Loucy (cell line): ENCODE measurements at regions not wholly inside any gene's neighbourhood (a gene's known extent, or its start where the extent isn't known, plus 50 kb on each side); places are given as distances from the start of the nearest gene placed in this dataset.

ENCODE experiments used
- H2AFZ ChIP-seq: fragments of 200-600 bp; sonication (generic); 2 replicates; pipeline ENCODE4 v1.6.0; 2016; ENCODE audit warnings: antibody characterized with exemption, mild to moderate bottlenecking, low read length, moderate library complexity
- H3F3A ChIP-seq: fragments of 200-600 bp; 2 replicates; pipeline ENCODE4 v1.6.0; 2016; ENCODE audit warnings: antibody characterized with exemption, low read depth, mild to moderate bottlenecking
- H3K27me3 ChIP-seq: fragments of 200-600 bp; sonication (generic); 2 replicates; pipeline ENCODE4 v1.6.1; 2014; ENCODE audit warnings: low read length, mild to moderate bottlenecking; ENCODE audit not compliant: insufficient read depth, poor library complexity, severe bottlenecking
- H3K36me3 ChIP-seq: fragments of 200-600 bp; sonication (generic); 2 replicates; pipeline ENCODE4 v1.6.1; 2016; ENCODE audit warnings: low read length; ENCODE audit not compliant: insufficient read depth
- H3K4me1 ChIP-seq: fragments of 200-600 bp; sonication (generic); 2 replicates; pipeline ENCODE4 v1.5.1; 2014; ENCODE audit warnings: low read length, mild to moderate bottlenecking; ENCODE audit not compliant: insufficient read depth, poor library complexity, severe bottlenecking
- H3K4me2 ChIP-seq: fragments of 200-600 bp; sonication (generic); 2 replicates; pipeline ENCODE4 v1.6.0; 2014; ENCODE audit warnings: antibody characterized with exemption, low read length, low read depth, mild to moderate bottlenecking; ENCODE audit not compliant: poor library complexity, severe bottlenecking
- H3K4me3 ChIP-seq: fragments of 200-600 bp; sonication (generic); 2 replicates; pipeline ENCODE4 v1.5.1; 2014; ENCODE audit warnings: low read length, mild to moderate bottlenecking, mixed read lengths; ENCODE audit not compliant: poor library complexity, severe bottlenecking
- H3K79me2 ChIP-seq: fragments of 200-600 bp; sonication (generic); 2 replicates; pipeline ENCODE4 v1.6.1; 2014; ENCODE audit warnings: low read length; ENCODE audit not compliant: insufficient read depth
- H3K9ac ChIP-seq: fragments of 200-600 bp; sonication (generic); 2 replicates; pipeline ENCODE4 v1.6.0; 2014; ENCODE audit warnings: mild to moderate bottlenecking, low read depth, low read length, moderate library complexity; ENCODE audit not compliant: poor library complexity, severe bottlenecking
- H3K9me2 ChIP-seq: fragments of 200-600 bp; sonication (generic); replicated peaks from 2 replicates; pipeline ENCODE4 v1.6.1; 2016; ENCODE audit warnings: low read depth, low read length, mixed read lengths
- H3K9me3 ChIP-seq: fragments of 200-600 bp; sonication (generic); 2 replicates; pipeline ENCODE4 v1.6.1; 2014; ENCODE audit warnings: mild to moderate bottlenecking, antibody characterized with exemption, low read length, low read depth; ENCODE audit not compliant: insufficient read depth
- H4K20me1 ChIP-seq: fragments of 200-600 bp; sonication (generic); 2 replicates; pipeline ENCODE4 v1.6.0; 2014; ENCODE audit warnings: antibody characterized with exemption, low read length, mild to moderate bottlenecking; ENCODE audit not compliant: insufficient read depth, poor library complexity, severe bottlenecking
- CTCF ChIP-seq: fragments of 200-600 bp; sonication (generic); conservative IDR thresholded peaks from 2 replicates; pipeline ENCODE4 v1.5.1; 2014; ENCODE audit warnings: mild to moderate bottlenecking, antibody characterized with exemption, low read length
- EZH2phosphoT487 ChIP-seq: fragments of 200-600 bp; IDR thresholded peaks from 2 replicates; pipeline ENCODE4 v1.6.1; 2018; ENCODE audit warnings: antibody characterized with exemption, mild to moderate bottlenecking, moderate library complexity, borderline replicate concordance

- Histone ChIP-seq H3K9me2 (no peaks in the 10 kb centered on the region), H2AFZ (no peak overlapping the region), H3K4me3 (no peak overlapping the region), H3K9ac (no peak overlapping the region), H3K4me1 (no peaks in the 10 kb centered on the region), H3F3A (no peaks in the 10 kb centered on the region), H3K27me3 (no peaks in the 10 kb centered on the region), H3K36me3 (no peaks in the 10 kb centered on the region), H3K4me2 (no peak overlapping the region), H4K20me1 (no peaks in the 10 kb centered on the region), H3K9me3 (no peaks in the 10 kb centered on the region), H3K79me2 (no peaks in the 10 kb centered on the region)
- TF ChIP-seq CTCF, result no peak
- TF ChIP-seq EZH2phosphoT487, result no peak
Measured at GRCh38 chr2:152961351-152961750, 242.9 kb downstream of the ARL6IP6 start.

GRCh38 chr2:152950126-152950525, 231.7 kb downstream of the ARL6IP6 start:
- Histone ChIP-seq H3K9me3 (no peaks in the 10 kb centered on the region), H3K9me2 (no peaks in the 10 kb centered on the region), H3K4me2 (no peak overlapping the region), H3K9ac (no peak overlapping the region), H3F3A (no peaks in the 10 kb centered on the region), H4K20me1 (no peaks in the 10 kb centered on the region), H3K4me1 (no peaks in the 10 kb centered on the region), H2AFZ (no peak overlapping the region), H3K27me3 (no peaks in the 10 kb centered on the region), H3K36me3 (no peaks in the 10 kb centered on the region), H3K4me3 (no peak overlapping the region), H3K79me2 (no peaks in the 10 kb centered on the region)
- TF ChIP-seq EZH2phosphoT487, result no peak

GRCh38 chr2:152944099-152944498, 225.7 kb downstream of the ARL6IP6 start:
- H3K4me1 ChIP-seq, result no peaks in the 10 kb centered on the region
- H2AFZ ChIP-seq, result no peak overlapping the region
- TF ChIP-seq EZH2phosphoT487, result no peak
- no peak for TF ChIP-seq CTCF
- no peak overlapping the region for H3K4me2 ChIP-seq
- H3K27me3 ChIP-seq, result no peaks in the 10 kb centered on the region
- H3K79me2 ChIP-seq, result no peaks in the 10 kb centered on the region
- H3K4me3 ChIP-seq, result no peak overlapping the region
- no peaks in the 10 kb centered on the region for H3K9me3 ChIP-seq
- H3K9me2 ChIP-seq, result no peaks in the 10 kb centered on the region
- no peaks in the 10 kb centered on the region for H3K36me3 ChIP-seq
- H4K20me1 ChIP-seq, result no peaks in the 10 kb centered on the region
- H3F3A ChIP-seq, result no peaks in the 10 kb centered on the region
- no peak overlapping the region for H3K9ac ChIP-seq

- no peaks in the 10 kb centered on the region for H4K20me1 ChIP-seq
- H3K36me3 ChIP-seq, result no peaks in the 10 kb centered on the region
- no peaks in the 10 kb centered on the region for H3K79me2 ChIP-seq
- no peak overlapping the region for H2AFZ ChIP-seq
- no peak overlapping the region for H3K9ac ChIP-seq
- TF ChIP-seq CTCF (no peak), EZH2phosphoT487 (no peak)
- no peaks in the 10 kb centered on the region for H3K27me3 ChIP-seq
- no peak overlapping the region for H3K4me3 ChIP-seq
- H3K4me2 ChIP-seq, result no peak overlapping the region
- H3K9me2 ChIP-seq, result no peaks in the 10 kb centered on the region
- H3K9me3 ChIP-seq, result no peaks in the 10 kb centered on the region
- H3F3A ChIP-seq, result no peaks in the 10 kb centered on the region
- no peaks in the 10 kb centered on the region for H3K4me1 ChIP-seq
Measured at GRCh38 chr2:152942940-152943440, 224.6 kb downstream of the ARL6IP6 start.
